Keratinocyte (primary cell): ENCODE measurements at regions not wholly inside any gene's neighbourhood (a gene's known extent, or its start where the extent isn't known, plus 50 kb on each side); places are given as distances from the start of the nearest gene placed in this dataset.

Source experiments
- DNase-seq: peaks from one replicate; pipeline ENCODE4 v3.0.0-alpha.2; 2011; ENCODE audit warnings: low read depth, missing footprints, low spot score
- FAIRE-seq: peaks from 2 replicates; lab custom pipeline; 2011; peaks lifted over from hg19 to GRCh38; lab: Jason Lieb, UNC
- H2AFZ ChIP-seq: 2 replicates; pipeline ENCODE4 v1.6.0; 2012; ENCODE audit warnings: low read length, control low read depth, inconsistent platforms; ENCODE audit not compliant: control insufficient read depth
- H3K27ac ChIP-seq: 2 replicates; pipeline ENCODE4 v1.5.1; 2011; ENCODE audit warnings: low read length; ENCODE audit not compliant: control insufficient read depth, insufficient read depth
- H3K27me3 ChIP-seq: 3 replicates; pipeline ENCODE4 v1.6.0; 2011; ENCODE audit warnings: low read length; ENCODE audit not compliant: control insufficient read depth, insufficient read depth; ENCODE audit errors: extremely low read depth
- H3K36me3 ChIP-seq, 2 experiments: 2 replicates in 1 of 2; 3 replicates in 1 of 2; pipeline ENCODE4 v1.5.1; 2011; ENCODE audit warnings: low read length in 2 of 2, mild to moderate bottlenecking in 1 of 2; ENCODE audit not compliant: control insufficient read depth in 2 of 2, insufficient read depth in 2 of 2; ENCODE audit errors: extremely low read depth in 1 of 2
- H3K4me1 ChIP-seq: 3 replicates; pipeline ENCODE4 v1.5.1; 2011; ENCODE audit warnings: low read length; ENCODE audit not compliant: control insufficient read depth, insufficient read depth; ENCODE audit errors: extremely low read depth
- H3K4me2 ChIP-seq: 3 replicates; pipeline ENCODE4 v1.6.0; 2011; ENCODE audit warnings: low read depth, low read length; ENCODE audit not compliant: control insufficient read depth, insufficient read depth; ENCODE audit errors: extremely low read depth
- H3K4me3 ChIP-seq, 3 experiments: fragments of 200-600 bp in 1 of 3; sonication (generic) in 1 of 3; 2 replicates in 2 of 3; 3 replicates in 1 of 3; pipeline ENCODE4 v1.5.1; 2011 to 2016; ENCODE audit warnings: low read length in 3 of 3, mild to moderate bottlenecking in 3 of 3, control low read depth in 2 of 3, inconsistent platforms in 1 of 3, low read depth in 1 of 3, mixed read lengths in 1 of 3, mixed run types in 1 of 3, moderate library complexity in 1 of 3; ENCODE audit not compliant: control insufficient read depth in 2 of 3, insufficient read depth in 2 of 3; ENCODE audit errors: extremely low read depth in 1 of 3
- H3K79me2 ChIP-seq: 2 replicates; pipeline ENCODE4 v1.6.0; 2012; ENCODE audit warnings: low read length; ENCODE audit not compliant: control insufficient read depth, insufficient read depth
- H3K9ac ChIP-seq: 3 replicates; pipeline ENCODE4 v1.6.0; 2011; ENCODE audit warnings: low read length; ENCODE audit not compliant: control insufficient read depth, insufficient read depth; ENCODE audit errors: extremely low read depth
- H3K9me1 ChIP-seq: 3 replicates; pipeline ENCODE4 v1.6.0; 2011; ENCODE audit warnings: low read length; ENCODE audit not compliant: control insufficient read depth, insufficient read depth; ENCODE audit errors: extremely low read depth
- H3K9me3 ChIP-seq: 2 replicates; pipeline ENCODE4 v1.5.1; 2012; ENCODE audit warnings: low read depth, low read length; ENCODE audit not compliant: control insufficient read depth
- H4K20me1 ChIP-seq: 3 replicates; pipeline ENCODE4 v1.6.0; 2011; ENCODE audit warnings: low read length; ENCODE audit not compliant: control insufficient read depth, insufficient read depth; ENCODE audit errors: extremely low read depth
- EZH2 ChIP-seq: IDR thresholded peaks from one replicate; pipeline ENCODE4 v1.6.1; 2012; ENCODE audit warnings: inconsistent platforms, mild to moderate bottlenecking, low read length, moderate library complexity
- dilution Hi-C: fragments of 300-500 bp; cut with MboI; formaldehyde crosslinking; loops from one replicate; pipeline ENCODE4 v1.7.0; 2020; ENCODE audit warnings: low sequenced_read_pairs; ENCODE audit not compliant: extremely low pct_ligation_motif_present
- TF ChIP-seq, protein P1 (sequence below), 3 experiments: IDR thresholded peaks in 1 of 3; conservative IDR thresholded peaks in 1 of 3; optimal IDR thresholded peaks in 1 of 3; 2 replicates in 2 of 3; 3 replicates in 1 of 3; pipeline versions ENCODE3 to v1.5.1; 2011; ENCODE audit warnings: low read length in 3 of 3, mild to moderate bottlenecking in 3 of 3, moderate library complexity in 2 of 3, control low read depth in 1 of 3, inconsistent platforms in 1 of 3; ENCODE audit not compliant: insufficient read depth in 2 of 3; ENCODE audit errors: extremely low read depth in 1 of 3

DNA sequence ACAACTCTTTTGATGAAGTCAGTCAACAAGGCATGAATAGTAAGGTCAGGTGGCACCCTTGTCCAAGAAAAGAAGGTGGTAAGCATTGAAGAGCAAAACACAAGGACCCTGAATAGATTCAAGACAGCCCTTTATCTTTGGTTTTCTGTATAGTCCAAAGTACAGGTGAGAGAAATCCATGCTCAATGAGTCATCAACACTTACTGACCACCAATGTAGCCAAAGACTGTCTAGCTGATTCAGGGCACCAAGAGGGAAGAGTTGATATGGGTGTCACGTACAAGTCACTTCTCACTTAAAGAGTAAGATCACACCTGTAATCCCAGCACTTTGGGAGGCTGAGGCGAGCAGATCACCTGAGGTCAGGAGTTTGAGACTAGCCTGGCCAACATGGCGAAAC lies 528.3 kb downstream of the CD83 start:
- no peaks in the 10 kb centered on the region for H3K9me3 ChIP-seq
- no peaks in the 10 kb centered on the region for H3K9me1 ChIP-seq
- no peaks in the 10 kb centered on the region for H3K79me2 ChIP-seq
- TF ChIP-seq, protein P1, sequence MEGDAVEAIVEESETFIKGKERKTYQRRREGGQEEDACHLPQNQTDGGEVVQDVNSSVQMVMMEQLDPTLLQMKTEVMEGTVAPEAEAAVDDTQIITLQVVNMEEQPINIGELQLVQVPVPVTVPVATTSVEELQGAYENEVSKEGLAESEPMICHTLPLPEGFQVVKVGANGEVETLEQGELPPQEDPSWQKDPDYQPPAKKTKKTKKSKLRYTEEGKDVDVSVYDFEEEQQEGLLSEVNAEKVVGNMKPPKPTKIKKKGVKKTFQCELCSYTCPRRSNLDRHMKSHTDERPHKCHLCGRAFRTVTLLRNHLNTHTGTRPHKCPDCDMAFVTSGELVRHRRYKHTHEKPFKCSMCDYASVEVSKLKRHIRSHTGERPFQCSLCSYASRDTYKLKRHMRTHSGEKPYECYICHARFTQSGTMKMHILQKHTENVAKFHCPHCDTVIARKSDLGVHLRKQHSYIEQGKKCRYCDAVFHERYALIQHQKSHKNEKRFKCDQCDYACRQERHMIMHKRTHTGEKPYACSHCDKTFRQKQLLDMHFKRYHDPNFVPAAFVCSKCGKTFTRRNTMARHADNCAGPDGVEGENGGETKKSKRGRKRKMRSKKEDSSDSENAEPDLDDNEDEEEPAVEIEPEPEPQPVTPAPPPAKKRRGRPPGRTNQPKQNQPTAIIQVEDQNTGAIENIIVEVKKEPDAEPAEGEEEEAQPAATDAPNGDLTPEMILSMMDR (optimal IDR thresholded peaks at IDR 0.05 in 1 of 3, IDR thresholded peaks at IDR 0.05 in 1 of 3, conservative IDR thresholded peaks at IDR 0.05 in 1 of 3; ENCODE audit: extremely low read depth in 1 of 3, insufficient read depth in 2 of 3, low read length in 3 of 3): no peak
- TF ChIP-seq EZH2: no peak
- no peak for DNase-seq
- no peaks in the 10 kb centered on the region for H3K36me3 ChIP-seq
- no peak overlapping the region for H3K9ac ChIP-seq
- no peak overlapping the region for H3K27ac ChIP-seq
- no peaks in the 10 kb centered on the region for H3K4me1 ChIP-seq
- H3K27me3 ChIP-seq: no peaks in the 10 kb centered on the region
- no peak overlapping the region for H3K4me2 ChIP-seq
- no peak overlapping the region for H3K4me3 ChIP-seq
- dilution Hi-C loops: no loop called here
- no peaks in the 10 kb centered on the region for H4K20me1 ChIP-seq
- FAIRE-seq: no peak
- no peak overlapping the region for H2AFZ ChIP-seq

DNA sequence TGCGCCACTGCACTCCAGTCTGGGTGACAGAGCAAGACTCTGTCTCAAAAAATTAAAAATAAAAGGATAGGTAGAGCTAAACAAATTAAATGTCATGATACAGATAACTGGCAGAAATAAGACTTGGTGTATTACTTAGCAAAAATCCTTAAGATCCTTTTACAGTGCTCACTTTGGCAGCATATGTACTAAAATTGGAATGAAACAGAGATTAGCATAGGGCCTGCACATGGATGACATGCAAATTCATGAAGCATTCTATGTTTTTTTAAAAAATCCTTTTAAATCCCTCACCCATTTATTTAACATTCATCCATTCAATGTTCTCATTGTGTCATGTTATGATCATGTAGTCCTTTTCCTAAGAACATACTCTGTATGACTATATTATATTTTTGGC lies 528.8 kb downstream of the CD83 start:
- dilution Hi-C loops: no loop called here
- H3K9me1 ChIP-seq: no peaks in the 10 kb centered on the region
- no peak for FAIRE-seq
- TF ChIP-seq, protein P1 (optimal IDR thresholded peaks at IDR 0.05 in 1 of 3, IDR thresholded peaks at IDR 0.05 in 1 of 3, conservative IDR thresholded peaks at IDR 0.05 in 1 of 3; ENCODE audit: extremely low read depth in 1 of 3, insufficient read depth in 2 of 3, low read length in 3 of 3): no peak
- TF ChIP-seq EZH2: no peak
- H3K4me2 ChIP-seq: no peak overlapping the region
- H3K79me2 ChIP-seq: no peaks in the 10 kb centered on the region
- H4K20me1 ChIP-seq: no peaks in the 10 kb centered on the region
- no peak overlapping the region for H3K9ac ChIP-seq
- no peak overlapping the region for H3K4me3 ChIP-seq
- no peak overlapping the region for H3K27ac ChIP-seq
- no peaks in the 10 kb centered on the region for H3K27me3 ChIP-seq
- no peak overlapping the region for H2AFZ ChIP-seq
- no peak for DNase-seq
- no peaks in the 10 kb centered on the region for H3K36me3 ChIP-seq
- no peaks in the 10 kb centered on the region for H3K9me3 ChIP-seq
- H3K4me1 ChIP-seq: no peaks in the 10 kb centered on the region
